GM12874 (cell line): ENCODE measurements at regions not wholly inside any gene's neighbourhood (a gene's known extent, or its start where the extent isn't known, plus 50 kb on each side); places are given as distances from the start of the nearest gene placed in this dataset.

ENCODE experiments used
- CTCF ChIP-seq: IDR thresholded peaks from 2 replicates; pipeline ENCODE4 v1.5.1; 2011; ENCODE audit warnings: low read depth, mild to moderate bottlenecking, control low read depth, low read length, moderate library complexity; ENCODE audit not compliant: insufficient read depth

- TF ChIP-seq CTCF: no peak
Measured at GRCh38 chr13:81295177-81295576, 954.3 kb upstream of the SPRY2 start.

GRCh38 chr13:81293594-81294164 is 952.8 kb upstream of the SPRY2 start:
- no peak for TF ChIP-seq CTCF

GRCh38 chr13:81283561-81283960 is 942.6 kb upstream of the SPRY2 start:
- TF ChIP-seq CTCF: no peak

- TF ChIP-seq CTCF: no peak
Measured at GRCh38 chr13:81283062-81283461, 942.1 kb upstream of the SPRY2 start.

GRCh38 chr13:81275666-81276258 is 934.8 kb upstream of the SPRY2 start:
- TF ChIP-seq CTCF: no peak

GRCh38 chr13:81247711-81248110 is 906.8 kb upstream of the SPRY2 start:
- no peak for TF ChIP-seq CTCF

GRCh38 chr13:81246556-81246955 is 905.6 kb upstream of the SPRY2 start:
- TF ChIP-seq CTCF: no peak
